K562 (cell line): ENCODE measurements at regions not wholly inside any gene's neighbourhood (a gene's known extent, or its start where the extent isn't known, plus 50 kb on each side); places are given as distances from the start of the nearest gene placed in this dataset.

Source experiments
- BRCA1 ChIP-seq, 2 experiments: fragments of 450-650 bp in 1 of 2; sonication (generic) in 1 of 2; formaldehyde crosslinking in 1 of 2; IDR thresholded peaks; 2 replicates each; pipeline versions ENCODE4 v1.5.0 to v1.6.1; 2017 to 2020; ENCODE audit warnings: mild to moderate bottlenecking in 1 of 2, missing genetic modification reagents in 1 of 2
- PPARD ChIP-seq: fragments of 250-450 bp; sonication (Bioruptor Pico); IDR thresholded peaks from 2 replicates; pipeline ENCODE4 v1.8.0; 2022; ENCODE audit warnings: inconsistent platforms, mild to moderate bottlenecking, moderate library complexity

DNA sequence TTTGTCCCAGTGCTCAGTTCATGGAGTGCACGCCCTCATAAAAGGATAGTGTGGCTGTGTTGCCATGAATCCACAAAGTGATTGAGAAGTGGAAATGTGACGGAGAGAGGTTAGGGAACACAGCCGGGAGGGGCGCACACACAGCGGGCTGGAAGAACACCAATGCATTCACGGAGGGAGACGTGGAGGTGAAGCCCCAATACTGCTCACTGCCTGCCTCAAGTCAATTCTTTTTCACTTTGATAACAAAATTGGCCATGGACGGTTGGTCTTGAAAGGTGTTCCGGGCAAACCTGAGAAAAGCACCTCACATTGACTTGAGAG is 424.1 kb downstream of the MED10 start:
- TF ChIP-seq PPARD (no peak), BRCA1 (IDR thresholded peaks at IDR 0.05) (no peak), BRCA1 (CRISPR knock-in tag; IDR thresholded peaks at IDR 0.05) (no peak)
